HG03135 (cell line): ENCODE measurements at regions not wholly inside any gene's neighbourhood (a gene's known extent, or its start where the extent isn't known, plus 50 kb on each side); places are given as distances from the start of the nearest gene placed in this dataset.
"Not testable (repeated sequence)": the region's sequence is repeated elsewhere in the genome, so short reads cannot be mapped to it uniquely, and the experiment has no call there.

Source experiments
- ATAC-seq: cut with Tn5 transposase; IDR thresholded peaks from one replicate; pipeline ENCODE4 v1.9.1; 2021; ENCODE audit warnings: mild to moderate bottlenecking, moderate library complexity; ENCODE audit not compliant: unreplicated experiment

DNA sequence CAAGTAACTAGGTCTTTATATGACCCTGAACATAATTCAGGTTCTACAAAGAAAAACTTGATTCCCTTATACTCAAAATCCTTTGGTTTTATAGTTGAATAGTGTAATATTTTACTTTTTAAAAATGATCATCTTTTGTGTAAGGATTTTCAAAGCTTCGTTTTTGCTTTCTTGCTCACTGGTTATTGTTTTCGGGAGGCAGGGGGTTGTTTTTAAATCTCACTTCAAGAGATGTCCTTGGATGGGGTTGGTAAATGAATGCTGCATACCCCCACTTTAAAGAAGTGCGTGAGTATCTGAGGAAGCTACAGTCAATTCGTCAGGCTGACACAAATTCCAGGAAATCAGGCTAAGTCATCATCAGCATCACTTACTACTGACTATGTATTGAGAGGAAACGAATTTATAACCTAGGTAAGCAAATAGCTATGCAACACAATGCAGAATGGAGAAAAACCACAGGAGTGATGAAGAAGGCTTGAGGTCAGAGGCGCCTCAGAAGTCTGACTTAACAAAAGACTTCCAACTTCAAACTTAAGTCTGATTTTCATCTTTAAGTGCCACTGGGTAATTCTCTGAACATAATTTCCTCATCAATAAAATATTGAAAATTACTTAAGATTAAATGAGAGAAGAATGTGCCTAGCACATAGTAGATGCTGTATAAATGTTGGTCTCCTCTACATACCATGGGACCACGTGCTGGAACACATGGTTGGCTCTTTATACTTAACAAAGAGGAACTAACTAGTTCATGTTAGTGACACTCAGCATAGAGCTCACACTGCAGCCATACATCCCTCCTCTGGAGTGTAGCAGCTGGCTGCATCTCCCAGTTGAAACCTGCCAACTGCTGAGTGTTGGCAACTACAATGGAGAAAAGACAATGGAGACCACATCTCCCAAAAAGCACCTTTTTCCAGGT, 106.0 kb upstream of the KIF2A start:
- no peak for ATAC-seq

DNA sequence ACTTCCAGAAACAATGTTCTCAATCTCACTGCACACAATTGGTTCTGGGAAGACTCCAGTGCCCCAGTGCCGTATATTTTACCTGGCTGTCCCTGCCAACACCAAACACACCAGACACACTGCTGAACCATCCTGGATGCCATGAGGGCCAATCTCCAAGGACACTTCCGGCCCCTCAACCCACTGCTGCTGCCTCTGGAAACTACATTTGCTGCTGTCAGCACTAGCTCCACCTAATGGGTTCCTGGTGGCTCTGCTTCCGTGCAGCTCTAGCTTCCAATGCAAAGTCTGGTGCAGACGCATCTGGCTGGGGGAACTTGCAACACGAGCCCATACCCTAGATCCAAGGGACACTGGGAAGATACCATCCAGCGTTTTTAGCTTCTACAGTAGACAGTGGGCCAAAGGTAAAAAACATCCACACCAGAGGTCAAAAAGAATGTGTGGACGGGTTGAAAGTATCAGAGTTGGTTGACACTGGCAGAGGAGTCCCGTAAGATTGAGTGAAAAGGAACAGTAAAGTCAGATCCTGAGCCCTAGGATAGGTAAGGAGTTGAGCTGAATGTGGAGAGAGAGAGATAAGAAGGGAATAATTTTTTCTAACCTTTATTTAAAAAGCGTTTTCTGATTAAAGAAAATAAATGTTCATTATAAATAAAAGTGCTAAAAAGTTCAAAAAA, 99.7 kb upstream of the KIF2A start:
- no peak for ATAC-seq

DNA sequence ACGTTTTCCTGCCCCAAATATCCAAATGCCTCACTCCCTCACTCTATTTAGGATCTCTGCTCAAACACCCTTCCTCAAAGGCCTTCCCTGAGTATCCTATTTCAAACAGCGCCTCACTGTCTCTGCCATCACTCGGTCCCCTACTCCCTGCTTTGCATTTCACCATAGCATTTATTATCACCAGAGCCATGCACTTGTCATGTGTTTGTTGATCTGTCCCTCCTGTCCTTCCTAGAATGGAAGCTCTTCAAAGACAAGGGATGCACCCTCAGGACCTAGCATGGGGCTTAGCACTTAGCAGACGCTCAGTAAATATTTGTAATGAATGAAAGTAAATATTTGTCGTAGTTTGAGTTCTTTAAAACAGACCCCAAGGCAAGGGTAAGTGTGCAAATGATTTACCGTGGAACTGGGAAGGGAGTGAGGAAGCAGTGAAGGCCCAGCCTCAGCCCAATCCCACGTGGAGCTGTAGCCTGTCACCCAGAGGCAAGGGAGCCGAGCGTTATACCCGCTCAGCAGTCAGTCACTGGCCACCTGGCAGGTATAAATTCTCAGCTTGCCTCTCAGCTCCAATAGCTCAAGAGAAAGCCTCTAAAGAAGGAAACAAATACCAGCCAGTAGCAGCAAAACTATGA, 97.7 kb upstream of the KIF2A start:
- ATAC-seq: no peak

DNA sequence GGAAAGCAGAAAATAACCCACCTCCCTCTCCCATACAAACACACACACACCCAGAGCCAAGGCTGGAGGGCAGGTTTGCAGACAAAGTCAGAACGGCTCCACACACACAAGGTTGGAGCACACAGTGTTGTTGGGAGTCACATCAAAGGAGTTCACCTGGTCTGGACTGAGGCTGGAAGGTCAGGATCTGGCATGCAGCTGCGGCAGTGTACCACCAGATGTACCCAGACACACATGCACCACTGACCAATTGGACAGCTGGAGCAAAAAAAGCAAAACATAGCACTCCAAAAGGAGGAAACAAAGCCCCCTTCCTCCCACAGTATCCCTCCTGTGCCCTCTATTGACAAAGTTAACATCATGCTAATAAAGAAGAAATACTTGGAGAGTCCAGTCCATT, 94.6 kb upstream of the KIF2A start:
- no peak for ATAC-seq

DNA sequence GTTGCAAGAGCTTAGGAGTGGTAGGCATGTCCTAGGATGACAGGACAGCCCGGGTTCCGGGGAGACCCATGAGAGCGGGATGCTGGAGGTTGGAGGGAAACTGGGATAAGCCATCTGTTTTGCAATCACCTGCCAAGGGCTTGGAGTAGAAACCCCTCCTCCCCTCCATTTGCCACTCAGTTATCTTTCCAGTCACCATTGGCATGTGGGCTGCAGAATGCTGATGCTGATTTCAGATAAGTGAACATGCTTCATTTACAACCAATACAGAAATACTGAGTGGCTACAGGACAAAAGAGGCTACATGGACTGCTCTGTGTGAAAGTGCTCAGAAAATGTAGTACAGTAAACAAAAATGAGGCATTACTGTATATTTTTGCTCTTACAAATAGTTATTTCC, 93.4 kb upstream of the KIF2A start:
- ATAC-seq: no peak

DNA sequence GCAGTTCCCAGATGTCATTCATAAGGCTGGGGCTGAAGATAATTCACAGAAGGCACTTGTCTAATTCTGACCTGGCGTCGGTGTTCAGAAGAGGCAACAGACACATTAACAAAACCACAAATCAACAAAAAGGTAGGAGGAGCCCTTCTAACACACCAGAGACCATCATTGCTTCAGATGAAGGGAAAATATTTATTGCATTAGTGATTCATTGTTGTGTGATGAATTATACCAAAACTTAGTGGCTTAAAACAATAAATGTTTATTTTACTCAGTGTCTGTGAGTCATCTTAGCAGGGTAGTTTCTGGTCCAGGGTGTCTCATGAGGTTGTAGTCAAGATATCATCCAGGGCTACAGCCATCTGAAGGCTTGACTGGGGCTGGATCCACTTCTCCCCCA, 91.3 kb upstream of the KIF2A start:
- no peak for ATAC-seq

DNA sequence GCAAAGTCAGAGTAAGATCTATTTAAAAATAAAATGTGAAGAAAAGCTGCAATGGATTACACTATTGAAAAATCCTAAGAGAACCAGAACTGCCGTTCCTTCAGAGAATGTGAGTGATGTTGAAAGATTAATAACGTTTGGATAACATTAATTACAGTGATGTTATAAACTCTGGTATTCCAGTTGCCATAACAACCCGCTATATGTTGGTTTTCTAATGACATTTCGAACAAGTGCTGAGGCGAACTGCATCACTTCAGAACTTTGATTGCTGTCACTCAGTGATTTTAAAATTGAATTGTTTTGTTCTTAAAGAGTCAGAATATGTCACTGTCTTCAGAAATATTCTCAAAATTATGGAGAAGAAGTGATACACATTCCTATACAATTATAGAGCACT, 89.4 kb upstream of the KIF2A start:
- ATAC-seq: not testable (repeated sequence)

DNA sequence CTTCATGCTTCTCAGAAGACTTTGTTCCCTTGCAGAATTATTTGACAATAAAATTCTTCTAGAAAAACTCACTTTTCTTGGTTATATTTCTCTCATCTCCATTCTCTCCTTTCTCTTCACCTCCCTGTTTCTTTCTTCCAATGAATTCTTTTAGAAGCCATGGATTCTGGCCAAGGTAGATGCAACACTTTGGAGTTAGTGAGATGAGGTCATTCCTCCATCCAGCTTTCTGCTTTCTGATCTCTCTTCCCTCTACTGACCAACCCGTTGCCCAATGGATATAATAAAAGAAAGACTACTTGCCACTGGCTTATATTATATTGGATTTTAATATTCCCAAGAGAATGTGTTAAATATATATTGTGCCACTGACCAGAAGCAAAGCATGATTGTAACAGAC, 88.9 kb upstream of the KIF2A start:
- not testable (repeated sequence) for ATAC-seq

DNA sequence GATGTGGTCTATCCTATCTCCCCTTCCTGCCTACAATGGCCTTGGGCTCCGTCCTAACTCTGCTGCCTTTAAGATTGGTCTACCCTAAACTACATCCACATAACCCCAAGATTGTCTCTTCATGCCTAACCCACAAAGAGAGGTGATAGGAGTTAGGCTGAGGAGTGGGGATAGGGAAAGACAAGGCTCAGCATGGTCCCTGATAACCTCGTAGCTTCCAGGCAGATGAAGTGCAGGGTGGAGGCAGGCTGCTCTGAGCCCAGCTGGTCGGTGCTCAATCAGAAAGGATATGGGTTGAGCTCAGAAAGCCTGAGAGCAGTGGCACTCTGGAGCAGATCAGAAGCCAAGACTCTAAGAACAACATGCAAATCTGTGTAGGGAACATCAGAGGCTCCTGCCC, 87.1 kb upstream of the KIF2A start:
- not testable (repeated sequence) for ATAC-seq

DNA sequence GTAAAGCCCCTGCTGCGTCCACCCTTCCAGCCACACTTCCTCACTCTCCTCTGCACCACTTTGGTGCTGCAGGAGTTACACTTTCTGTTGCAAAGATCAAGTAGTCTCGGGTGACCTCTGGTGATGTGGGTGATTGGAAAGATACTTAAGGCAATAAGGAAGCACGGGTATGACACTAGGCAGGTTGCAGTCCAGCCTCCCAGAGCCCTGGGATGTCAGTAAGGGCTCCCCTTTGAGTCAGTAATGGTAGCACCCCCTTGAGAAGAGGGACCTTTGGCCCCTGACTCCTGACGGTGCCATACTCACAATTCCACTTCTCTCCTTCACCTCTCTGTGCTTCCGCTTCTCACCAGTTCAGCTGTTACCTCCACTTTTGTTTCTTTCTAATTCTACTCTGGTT, 84.1 kb upstream of the KIF2A start:
- ATAC-seq: not testable (repeated sequence)

DNA sequence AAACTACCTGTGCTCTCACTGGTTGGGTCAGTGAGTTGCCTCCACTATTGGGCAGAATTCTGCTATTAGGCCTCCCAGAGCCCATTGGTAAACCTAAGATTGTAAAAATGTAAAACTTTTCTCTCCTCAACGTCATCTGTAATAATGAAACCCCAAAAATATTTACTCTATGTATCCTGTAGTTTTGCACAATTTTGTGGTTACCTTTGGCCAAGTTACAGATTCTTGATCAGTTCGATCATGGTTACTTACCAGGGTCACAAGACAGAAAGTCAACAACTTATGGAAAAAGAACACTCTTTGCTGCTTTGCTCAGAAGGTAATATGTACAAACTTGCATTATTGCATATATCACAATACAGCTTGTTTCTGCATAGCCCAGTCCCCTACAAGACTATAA, 83.7 kb upstream of the KIF2A start:
- ATAC-seq: not testable (repeated sequence)

DNA sequence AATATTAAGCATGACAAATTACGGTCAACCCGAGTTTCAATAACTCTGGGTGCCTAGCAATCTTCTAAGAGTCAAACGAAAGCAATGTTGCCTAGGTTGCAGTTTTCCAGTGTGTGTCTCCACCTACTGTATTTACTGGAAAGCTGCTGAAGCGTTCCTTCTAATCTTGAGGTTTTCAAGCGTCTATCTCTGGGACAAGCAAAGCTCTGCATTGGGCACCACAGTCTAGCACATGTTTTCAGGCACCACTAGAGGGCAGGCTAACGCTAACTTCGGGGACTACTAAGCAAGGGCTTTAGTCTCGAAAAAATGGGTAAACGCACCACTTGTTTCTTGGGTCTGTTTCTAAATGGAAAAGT, 82.7 kb upstream of the KIF2A start:
- ATAC-seq: peak; percentile 93

DNA sequence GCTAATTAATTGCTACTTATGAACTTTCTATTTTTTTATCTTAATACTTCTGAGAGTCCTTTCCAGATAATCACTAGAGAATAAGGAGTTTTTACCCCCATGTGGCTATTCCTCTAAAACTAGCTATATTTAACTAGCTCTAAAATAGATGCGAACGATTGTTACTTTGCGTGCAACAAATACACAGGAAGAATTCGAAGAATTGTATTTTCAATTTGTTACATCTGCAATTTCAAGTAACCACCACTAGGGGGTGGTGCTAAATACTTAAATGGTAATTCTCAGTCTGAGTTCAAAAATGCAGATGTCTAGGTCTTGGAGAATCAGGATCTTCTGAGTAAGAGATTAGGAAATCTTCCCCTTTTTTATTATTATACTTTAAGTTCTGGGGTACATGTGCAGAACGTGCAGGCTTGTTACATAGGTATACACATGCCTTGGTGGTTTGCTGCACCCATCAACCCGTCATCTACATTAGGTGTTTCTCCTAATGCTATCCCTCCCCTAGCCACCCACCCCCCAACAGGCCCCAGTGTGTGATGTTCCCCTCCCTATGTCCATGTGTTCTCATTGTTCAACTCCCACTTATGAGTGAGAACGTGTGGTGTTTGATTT, 80.9 kb upstream of the KIF2A start:
- ATAC-seq: not testable (repeated sequence)

DNA sequence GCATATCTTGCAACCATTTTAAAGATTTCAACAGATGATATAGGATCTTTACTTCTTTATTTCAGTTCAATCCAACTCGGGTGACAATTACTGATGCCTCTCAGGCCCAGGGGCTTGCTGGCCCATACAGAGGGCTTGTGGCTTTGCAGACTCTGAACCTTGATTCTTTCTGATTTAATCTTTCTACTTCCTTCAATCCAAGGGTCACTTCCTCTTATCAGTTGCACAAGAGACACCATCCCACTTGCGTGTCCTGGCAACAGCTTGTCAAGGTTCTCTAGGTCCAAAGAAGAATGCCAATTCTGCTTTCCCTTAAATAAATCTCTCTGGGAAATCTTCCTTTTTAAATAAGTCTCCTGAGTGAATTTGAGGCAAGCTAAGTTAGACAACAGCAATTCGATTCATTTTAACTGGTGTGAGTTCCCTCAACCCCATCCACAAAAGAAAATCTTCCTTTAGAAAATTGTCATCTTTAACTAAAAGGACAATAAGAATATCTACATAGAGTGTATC, 75.1 kb upstream of the KIF2A start:
- not testable (repeated sequence) for ATAC-seq

DNA sequence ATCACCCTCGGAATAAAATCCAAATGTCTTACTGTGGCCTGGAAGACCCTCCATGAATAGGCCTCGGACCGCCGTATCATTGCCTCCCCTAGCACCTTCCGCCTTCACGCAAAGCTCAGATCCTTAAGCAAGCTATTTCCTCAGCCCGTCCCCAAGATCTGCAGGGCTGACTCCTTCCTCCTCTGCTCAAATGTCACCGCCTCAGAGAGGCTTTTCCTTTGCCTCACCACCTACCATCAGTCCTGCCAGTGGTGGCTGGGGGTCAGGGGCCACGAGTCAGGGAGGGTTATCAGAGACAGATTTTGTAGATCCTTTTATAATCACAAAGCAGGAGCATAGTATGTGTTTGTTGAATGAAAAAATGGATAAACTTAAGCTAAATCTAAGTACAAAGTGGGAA, 74.4 kb upstream of the KIF2A start:
- ATAC-seq: no peak

DNA sequence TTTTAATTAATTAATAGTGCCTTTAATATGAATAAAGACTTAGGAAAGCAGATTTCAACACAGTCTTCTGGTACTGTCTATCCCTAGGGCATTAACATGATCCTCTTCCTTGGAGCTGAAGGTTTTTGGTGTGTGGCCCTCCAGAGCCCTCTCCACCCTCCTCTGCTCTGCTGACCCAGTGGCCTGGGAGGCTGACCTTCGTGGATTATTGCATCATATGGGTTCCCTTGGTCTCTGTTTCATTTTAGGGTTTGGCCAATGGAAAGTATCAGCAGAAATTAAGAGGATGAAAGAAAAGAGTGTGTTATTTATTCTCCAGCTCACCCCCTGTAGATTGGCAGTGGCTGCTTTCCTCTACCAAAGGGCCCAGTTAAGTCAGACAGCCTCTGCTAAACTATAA, 73.8 kb upstream of the KIF2A start:
- ATAC-seq: not testable (repeated sequence)

DNA sequence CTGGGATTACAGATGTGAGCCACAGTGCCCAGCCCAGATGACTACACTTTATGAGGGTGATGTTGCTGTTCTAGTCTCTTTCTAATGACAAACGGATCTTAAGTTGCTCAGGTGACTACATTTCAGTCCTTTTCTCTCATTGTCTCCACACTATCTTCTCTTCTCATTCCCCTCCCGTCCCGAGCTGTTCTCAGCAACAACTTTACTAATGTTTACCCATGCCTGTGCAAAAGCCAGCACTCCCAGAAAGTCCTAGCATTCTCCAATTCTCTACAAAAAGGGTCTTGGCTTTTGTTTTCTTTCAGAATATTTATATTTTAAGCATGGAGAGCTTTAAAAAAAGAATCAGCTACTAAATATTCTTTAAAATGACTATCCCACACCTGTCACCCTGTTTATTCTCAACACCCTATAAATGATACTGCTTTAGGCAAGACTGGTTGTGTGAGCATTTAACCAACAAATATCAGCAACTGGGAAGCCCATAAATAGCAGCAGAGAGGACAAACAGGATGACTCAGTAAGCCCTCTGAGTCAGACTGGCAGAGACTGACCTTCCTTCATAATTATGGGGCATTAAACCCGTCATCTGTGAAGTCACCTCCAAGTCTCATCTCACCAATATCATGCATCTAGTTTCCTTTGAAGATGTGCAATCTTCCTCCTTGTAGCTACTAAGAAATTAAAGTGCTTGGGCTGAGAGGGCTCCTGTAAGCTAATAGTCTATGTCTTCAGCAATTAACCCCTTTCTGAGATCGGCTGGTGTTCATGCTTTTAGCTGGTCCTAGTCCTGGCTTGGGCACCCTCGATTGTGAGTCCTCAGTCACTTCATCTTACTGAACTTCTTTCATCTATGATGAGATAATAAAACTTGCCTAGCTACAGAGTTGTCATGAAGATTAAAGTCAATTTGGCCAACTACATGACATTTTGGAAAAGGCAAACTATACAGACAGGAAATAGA, 72.6 kb upstream of the KIF2A start:
- ATAC-seq: not testable (repeated sequence)

DNA sequence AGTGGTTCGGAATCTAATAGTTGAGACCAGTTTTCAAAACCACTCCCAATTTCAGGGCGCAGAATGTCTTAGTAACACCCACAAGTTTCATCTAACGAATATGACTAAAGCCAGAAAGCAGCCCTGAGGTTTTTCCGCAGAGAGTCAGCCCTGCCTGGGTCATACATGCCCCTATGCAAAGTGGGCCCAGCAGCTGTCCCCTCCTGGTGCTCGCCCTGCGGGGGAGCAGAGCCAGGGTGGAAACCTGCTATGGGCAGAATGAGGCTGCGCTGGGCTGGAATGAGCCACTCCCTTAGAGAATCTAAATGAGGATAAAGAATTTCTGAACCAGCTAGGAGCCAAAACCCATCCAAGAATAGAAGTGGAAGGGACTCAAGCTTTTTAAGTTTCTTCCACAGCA, 69.4 kb upstream of the KIF2A start:
- ATAC-seq: not testable (repeated sequence)

DNA sequence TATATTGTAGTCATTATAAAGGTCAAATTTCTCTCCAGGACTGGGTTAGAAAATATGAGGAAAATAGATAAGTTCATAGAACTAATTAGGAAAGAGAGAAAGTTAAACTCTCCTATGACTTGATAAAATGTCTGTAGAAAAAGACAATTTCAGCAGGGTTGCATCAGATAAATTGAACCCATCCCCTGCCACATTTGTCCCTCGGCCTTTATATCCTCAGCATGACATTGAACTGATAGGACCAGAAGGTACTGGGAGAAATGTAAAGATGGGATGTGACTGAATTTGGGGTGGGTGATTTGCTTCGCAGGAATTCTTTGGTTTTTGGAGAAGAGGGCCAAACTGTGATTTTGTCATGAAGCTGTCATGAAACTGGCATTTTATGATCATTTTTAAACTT, 68.1 kb upstream of the KIF2A start:
- ATAC-seq: not testable (repeated sequence)

DNA sequence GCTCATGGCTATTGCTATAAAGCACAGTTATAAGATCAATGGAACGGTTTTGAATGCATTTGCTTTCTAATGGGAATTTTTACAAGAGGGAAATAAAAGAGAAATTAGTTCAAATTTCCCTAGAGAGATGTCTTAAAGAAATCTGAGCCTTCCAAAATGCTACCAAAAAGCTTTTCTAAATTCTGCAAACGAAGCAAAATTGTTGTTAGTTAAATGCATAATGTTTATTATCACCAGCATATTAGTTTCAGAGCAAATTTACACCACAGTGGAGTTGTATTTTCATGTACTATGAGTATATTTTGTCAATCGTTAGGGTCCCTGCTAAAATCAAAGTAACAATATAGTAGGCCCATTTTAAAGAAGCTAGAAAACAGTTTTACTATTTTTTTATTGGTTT, 67.4 kb upstream of the KIF2A start:
- not testable (repeated sequence) for ATAC-seq
